AG09319 (cell line): ENCODE measurements at regions not wholly inside any gene's neighbourhood (a gene's known extent, or its start where the extent isn't known, plus 50 kb on each side); places are given as distances from the start of the nearest gene placed in this dataset.

Experiments
- DNase-seq: peaks from one replicate; pipeline ENCODE4 v3.0.0-alpha.2; 2010; ENCODE audit warnings: low read depth; ENCODE audit errors: extremely low read depth
- TF ChIP-seq, protein P1 (sequence below): IDR thresholded peaks from 2 replicates; pipeline ENCODE4 v1.5.1; 2011; ENCODE audit warnings: low read depth, mild to moderate bottlenecking, inconsistent platforms, low read length, moderate library complexity

DNA sequence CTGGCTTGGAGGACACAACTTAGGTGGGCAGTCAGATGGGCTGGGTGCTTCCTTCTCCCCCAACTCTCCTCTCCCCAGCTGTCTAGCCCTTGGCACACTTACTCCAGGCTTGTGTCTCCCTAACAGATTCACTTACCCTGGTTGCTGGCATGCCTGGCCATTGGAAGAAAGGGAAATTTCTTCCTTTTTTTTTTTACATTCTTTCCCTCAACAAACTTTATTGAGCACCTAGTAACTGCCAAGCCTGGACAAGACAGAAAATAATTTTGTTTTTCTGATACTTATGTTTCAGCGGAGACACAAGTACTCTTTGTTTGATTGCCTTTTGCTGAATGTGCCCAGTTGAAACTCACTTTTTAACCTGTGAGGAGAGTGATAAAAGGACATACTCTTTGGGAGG lies 144.3 kb upstream of the KCNJ6 start:
- no peak for DNase-seq
- TF ChIP-seq, protein P1, sequence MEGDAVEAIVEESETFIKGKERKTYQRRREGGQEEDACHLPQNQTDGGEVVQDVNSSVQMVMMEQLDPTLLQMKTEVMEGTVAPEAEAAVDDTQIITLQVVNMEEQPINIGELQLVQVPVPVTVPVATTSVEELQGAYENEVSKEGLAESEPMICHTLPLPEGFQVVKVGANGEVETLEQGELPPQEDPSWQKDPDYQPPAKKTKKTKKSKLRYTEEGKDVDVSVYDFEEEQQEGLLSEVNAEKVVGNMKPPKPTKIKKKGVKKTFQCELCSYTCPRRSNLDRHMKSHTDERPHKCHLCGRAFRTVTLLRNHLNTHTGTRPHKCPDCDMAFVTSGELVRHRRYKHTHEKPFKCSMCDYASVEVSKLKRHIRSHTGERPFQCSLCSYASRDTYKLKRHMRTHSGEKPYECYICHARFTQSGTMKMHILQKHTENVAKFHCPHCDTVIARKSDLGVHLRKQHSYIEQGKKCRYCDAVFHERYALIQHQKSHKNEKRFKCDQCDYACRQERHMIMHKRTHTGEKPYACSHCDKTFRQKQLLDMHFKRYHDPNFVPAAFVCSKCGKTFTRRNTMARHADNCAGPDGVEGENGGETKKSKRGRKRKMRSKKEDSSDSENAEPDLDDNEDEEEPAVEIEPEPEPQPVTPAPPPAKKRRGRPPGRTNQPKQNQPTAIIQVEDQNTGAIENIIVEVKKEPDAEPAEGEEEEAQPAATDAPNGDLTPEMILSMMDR, result no peak

DNA sequence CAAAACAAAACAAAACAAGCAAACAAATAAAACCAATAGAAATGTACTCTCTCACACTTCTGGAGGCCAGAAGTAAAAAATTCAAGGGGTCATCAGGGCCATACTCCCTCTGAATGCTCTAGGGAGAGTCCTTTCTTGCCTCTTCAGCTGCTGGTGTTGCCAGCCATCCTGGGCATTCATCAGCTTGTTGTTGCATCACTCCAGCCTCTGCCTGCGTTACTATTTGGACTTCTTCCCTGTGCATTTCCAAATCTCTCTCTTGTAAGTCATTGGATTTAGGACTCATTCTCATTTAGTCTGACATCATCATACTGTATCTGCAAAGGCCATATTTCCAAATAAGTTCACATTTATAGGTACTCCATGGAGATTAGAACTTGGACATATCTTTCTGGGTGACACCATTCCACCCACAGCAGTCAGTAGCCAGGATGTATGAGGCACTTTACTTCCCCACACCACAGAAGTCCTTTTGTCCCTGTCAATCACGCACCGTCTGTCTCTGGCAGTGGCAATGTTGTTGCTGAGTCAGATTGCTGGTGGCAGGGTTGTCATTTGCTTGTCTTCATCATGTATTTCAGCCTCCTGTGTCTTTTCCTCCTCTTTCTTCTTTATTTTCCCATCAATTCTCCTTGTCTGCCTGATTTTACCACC lies 151.0 kb upstream of the KCNJ6 start:
- TF ChIP-seq, protein P1, result no peak
- DNase-seq, result no peak

DNA sequence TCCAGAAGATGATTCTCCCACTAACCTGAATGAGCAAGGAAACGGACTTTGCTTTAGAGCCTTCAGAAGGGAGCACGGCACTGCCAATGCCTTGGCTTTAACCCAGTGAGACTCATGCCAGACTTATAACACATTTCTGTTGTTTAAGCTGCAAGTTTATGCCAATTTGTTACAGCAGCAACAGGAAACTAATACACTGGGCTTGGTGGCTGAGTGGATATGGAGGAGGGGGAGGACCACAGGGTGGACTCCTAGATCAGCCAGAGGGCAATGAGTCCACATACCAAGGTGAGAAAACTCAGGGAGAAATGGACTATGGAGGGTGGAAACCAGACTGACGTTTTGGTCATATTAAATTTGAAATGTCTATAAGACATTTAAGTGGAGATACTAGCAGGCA lies 156.2 kb upstream of the KCNJ6 start:
- TF ChIP-seq, protein P1, result no peak
- DNase-seq, result no peak

DNA sequence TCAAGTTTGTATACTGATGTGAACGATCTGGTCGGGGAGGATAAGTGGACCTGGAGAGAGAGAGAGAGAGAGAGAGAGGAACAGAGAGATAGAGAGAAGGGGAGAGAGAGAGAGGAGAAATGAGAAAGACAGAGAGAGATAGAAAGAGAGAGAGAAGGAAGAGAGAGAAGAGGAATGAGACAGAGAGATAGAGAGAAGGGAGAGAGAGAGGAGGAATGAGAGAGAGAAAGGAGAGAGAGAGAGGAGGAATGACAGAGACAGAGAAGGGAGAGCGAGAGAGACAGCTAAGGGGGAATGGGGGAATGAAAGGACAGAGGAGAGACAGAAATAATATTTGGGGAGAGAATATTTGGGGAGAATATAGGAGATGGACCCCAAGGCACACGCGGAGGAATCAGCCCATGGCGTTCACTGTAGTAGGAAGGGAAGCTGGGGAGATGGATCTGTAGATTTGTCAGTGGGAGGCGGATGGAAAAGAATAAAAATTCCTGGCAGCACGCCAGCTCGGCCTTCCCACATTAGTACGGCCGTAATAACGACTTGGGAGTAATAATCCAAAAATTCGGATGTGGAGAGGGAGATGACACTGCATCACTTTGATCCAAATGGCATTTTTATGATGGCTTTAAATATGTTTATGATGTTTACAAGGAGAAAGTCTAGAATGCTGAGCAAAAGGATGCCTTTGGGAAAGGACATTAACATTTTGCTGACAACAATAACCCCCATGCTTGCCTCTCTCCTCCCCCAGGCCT lies 159.8 kb upstream of the KCNJ6 start:
- no peak for DNase-seq
- TF ChIP-seq, protein P1, result no peak

DNA sequence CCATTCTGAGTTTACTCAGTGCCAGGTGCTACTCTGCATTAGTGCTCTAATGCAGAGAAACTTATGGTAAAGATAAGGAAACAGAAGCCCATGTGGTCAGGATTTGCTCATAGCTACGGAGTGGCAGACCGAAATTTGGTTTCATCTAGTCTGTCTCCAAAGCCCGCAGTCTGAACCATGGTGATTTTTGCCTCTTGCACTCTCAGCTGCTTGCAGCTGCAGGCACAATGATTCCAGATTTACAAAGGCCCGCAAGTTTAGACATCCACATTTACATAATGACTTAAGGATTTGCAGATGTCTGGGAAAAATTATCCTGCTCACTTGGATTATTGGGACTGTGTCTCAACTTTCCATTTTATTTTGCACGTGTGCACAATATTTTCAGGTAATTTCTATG lies 161.3 kb upstream of the KCNJ6 start:
- no peak for DNase-seq
- TF ChIP-seq, protein P1, result no peak

DNA sequence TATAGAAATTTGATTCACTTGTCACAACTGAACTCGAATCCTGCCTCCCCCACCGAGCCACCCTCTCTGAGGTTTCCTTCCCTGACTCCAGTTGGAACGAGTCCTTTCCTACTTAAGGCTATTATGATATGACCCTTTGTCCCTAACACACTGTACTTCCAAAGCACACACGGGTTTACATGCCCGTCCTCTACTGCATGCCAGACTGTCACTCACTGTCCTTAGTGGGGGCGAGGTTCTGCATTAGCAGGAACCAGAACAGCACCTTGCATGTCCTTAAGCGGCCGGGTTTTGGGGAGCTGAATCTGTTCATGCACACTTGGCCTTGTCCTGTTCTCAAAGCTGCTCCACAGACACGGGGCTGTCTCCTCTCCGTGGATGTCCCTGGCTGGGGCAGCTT lies 164.6 kb upstream of the KCNJ6 start:
- no peak for DNase-seq
- TF ChIP-seq, protein P1, result no peak

DNA sequence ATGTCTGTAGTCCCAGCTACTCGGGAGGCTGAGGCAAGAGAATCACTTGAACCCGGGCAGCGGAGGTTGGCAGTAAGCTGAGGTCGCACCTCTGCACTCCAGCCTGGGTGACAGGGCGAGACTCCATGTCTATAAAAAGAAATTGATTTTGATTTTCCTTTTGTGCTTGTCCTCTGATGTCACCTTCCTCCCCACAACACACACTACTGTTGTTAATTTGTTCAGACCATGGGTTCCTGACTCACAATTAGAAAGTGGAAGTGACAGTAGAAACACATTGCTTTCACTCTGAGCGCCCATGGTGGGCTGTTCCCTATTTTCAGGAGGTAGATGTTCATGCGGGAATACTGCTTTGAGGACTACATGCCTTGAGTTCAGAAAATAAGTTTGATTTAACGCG lies 165.5 kb upstream of the KCNJ6 start:
- no peak for DNase-seq
- TF ChIP-seq, protein P1, result no peak
